Kidney tubule cell (primary cell): ENCODE measurements at regions not wholly inside any gene's neighbourhood (a gene's known extent, or its start where the extent isn't known, plus 50 kb on each side); places are given as distances from the start of the nearest gene placed in this dataset.
A peak's percentile ranks its signal among the peaks of the same experiment; 100 is the strongest.

Source experiments
- DNase-seq: peaks from one replicate; pipeline ENCODE4 v3.0.0-alpha.2; 2018; ENCODE audit warnings: low spot score

GRCh38 chr13:44219577-44220548 lies 153.8 kb upstream of the SERP2 start:
- DNase-seq, result peak; percentile 26

GRCh38 chr13:44220948-44221347 lies 152.7 kb upstream of the SERP2 start:
- DNase-seq, result no peak

GRCh38 chr13:44221657-44222056 lies 152.0 kb upstream of the SERP2 start:
- DNase-seq, result no peak

- no peak for DNase-seq
These were observed 149.7 kb upstream of the SERP2 start for GRCh38 chr13:44223770-44224444.

- no peak for DNase-seq
These were observed 149.0 kb upstream of the SERP2 start for GRCh38 chr13:44224450-44225149.

GRCh38 chr13:44229371-44230030 lies 144.1 kb upstream of the SERP2 start:
- no peak for DNase-seq

- DNase-seq, result no peak
These were observed 143.6 kb upstream of the SERP2 start for GRCh38 chr13:44230071-44230470.

- DNase-seq, result no peak
These were observed 142.9 kb upstream of the SERP2 start for GRCh38 chr13:44230736-44231135.

GRCh38 chr13:44231786-44232516 lies 141.7 kb upstream of the SERP2 start:
- DNase-seq, result peak; percentile 97

- peak; percentile 25 for DNase-seq
These were observed 140.8 kb upstream of the SERP2 start for GRCh38 chr13:44232774-44233173.

GRCh38 chr13:44234566-44234965 lies 139.1 kb upstream of the SERP2 start:
- DNase-seq, result no peak

GRCh38 chr13:44236370-44236769 lies 137.3 kb upstream of the SERP2 start:
- no peak for DNase-seq

GRCh38 chr13:44236801-44237207 lies 136.8 kb upstream of the SERP2 start:
- DNase-seq, result no peak

GRCh38 chr13:44237276-44237767 lies 136.3 kb upstream of the SERP2 start:
- DNase-seq, result peak; percentile 72

GRCh38 chr13:44237881-44238421 lies 135.7 kb upstream of the SERP2 start:
- DNase-seq, result no peak

GRCh38 chr13:44240611-44241145 lies 132.9 kb upstream of the SERP2 start:
- DNase-seq, result no peak

- DNase-seq, result no peak
These were observed 132.0 kb upstream of the SERP2 start for GRCh38 chr13:44241638-44242037.

GRCh38 chr13:44242766-44243165 lies 130.9 kb upstream of the SERP2 start:
- no peak for DNase-seq

- peak; percentile 55 for DNase-seq
These were observed 130.3 kb upstream of the SERP2 start for GRCh38 chr13:44243198-44243857.

GRCh38 chr13:44244288-44244687 lies 129.3 kb upstream of the SERP2 start:
- DNase-seq, result no peak
